ENCODE measurements at regions not wholly inside any gene's neighbourhood (a gene's known extent, or its start where the extent isn't known, plus 50 kb on each side); places are given as distances from the start of the nearest gene placed in this dataset.

DNA sequence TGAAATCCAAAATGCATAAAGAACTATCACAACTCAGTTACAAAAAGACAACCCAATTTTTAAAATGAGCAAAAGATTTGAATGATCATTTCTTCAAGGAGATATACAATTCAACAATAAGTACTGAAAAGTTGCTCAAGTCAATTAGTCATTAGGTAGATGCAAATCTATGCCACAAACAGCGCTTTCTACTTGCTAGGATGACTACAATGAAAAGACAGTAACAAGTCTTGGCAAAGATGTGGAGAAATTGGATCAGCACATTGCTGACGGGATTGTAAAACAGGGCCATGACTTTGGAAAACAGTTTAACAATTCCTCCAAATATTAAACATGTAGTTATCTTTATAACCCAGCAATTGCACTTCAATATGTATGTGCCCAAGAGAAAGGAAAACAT lies 166.3 kb upstream of the MC4R start:
- POLR2A ChIA-PET (ENCODE audit: unreplicated experiment), result no interaction called here

More for the DNA sequence above, 166.3 kb upstream of the MC4R start:
- no peak overlapping the region for H3K23ac ChIP-seq (ENCODE audit: low read depth, low read length)
- H3K4me1 ChIP-seq (ENCODE audit: control insufficient read depth, insufficient read depth, low read length), result no peaks in the 10 kb centered on the region
- DNase-seq (no peak), ATAC-seq (ENCODE audit: low read depth) (no peak)
- no peaks in the 10 kb centered on the region for H3K36me3 ChIP-seq (ENCODE audit: control insufficient read depth, insufficient read depth, low read length)
- no peak overlapping the region for H3K9ac ChIP-seq (ENCODE audit: low read depth, low read length)
- TF ChIP-seq NFE2L2 (IDR thresholded peaks at IDR 0.05; ENCODE audit: low read depth, low read length) (no peak), SMC3 (IDR thresholded peaks at IDR 0.05; ENCODE audit: low read depth, low read length) (no peak), USF2 (IDR thresholded peaks at IDR 0.05; ENCODE audit: low read depth, low read length) (no peak), MAZ (IDR thresholded peaks at IDR 0.05; ENCODE audit: borderline replicate concordance, low read depth, low read length) (no peak), RAD21 (IDR thresholded peaks at IDR 0.05; ENCODE audit: low read length) (no peak), RCOR1 (IDR thresholded peaks at IDR 0.05; ENCODE audit: insufficient replicate concordance, low read length) (no peak), CEBPB (IDR thresholded peaks at IDR 0.05; ENCODE audit: low read depth, low read length) (no peak), BHLHE40 (IDR thresholded peaks at IDR 0.05; ENCODE audit: low read depth, low read length) (no peak), CTCF (conservative IDR thresholded peaks at IDR 0.05; ENCODE audit: low read depth, low read length) (no peak), MXI1 (IDR thresholded peaks at IDR 0.05; ENCODE audit: borderline replicate concordance, low read depth, low read length) (no peak), POLR2A (IDR thresholded peaks at IDR 0.05; ENCODE audit: low read depth, low read length) (no peak)
- TF ChIP-seq, protein P1, sequence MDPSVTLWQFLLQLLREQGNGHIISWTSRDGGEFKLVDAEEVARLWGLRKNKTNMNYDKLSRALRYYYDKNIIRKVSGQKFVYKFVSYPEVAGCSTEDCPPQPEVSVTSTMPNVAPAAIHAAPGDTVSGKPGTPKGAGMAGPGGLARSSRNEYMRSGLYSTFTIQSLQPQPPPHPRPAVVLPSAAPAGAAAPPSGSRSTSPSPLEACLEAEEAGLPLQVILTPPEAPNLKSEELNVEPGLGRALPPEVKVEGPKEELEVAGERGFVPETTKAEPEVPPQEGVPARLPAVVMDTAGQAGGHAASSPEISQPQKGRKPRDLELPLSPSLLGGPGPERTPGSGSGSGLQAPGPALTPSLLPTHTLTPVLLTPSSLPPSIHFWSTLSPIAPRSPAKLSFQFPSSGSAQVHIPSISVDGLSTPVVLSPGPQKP (IDR thresholded peaks at IDR 0.05; ENCODE audit: borderline replicate concordance, low read depth, low read length), result no peak
- intact Hi-C loops (cut with micrococcal nuclease) (no loop called here), dilution Hi-C loops (cut with HindIII; ENCODE audit: low sequenced_read_pairs, unreplicated experiment) (no loop called here), in situ Hi-C loops (cut with MboI; ENCODE audit: low sequenced_read_pairs) (no loop called here)
- no peak overlapping the region for H2BK5ac ChIP-seq (ENCODE audit: low read depth, low read length, poor library complexity, severe bottlenecking)
- no peak overlapping the region for H2AK5ac ChIP-seq (ENCODE audit: low read depth, low read length)
- H3K4me2 ChIP-seq (ENCODE audit: low read depth, low read length), result no peak overlapping the region
- H3K27ac ChIP-seq (ENCODE audit: insufficient read depth, low read length), result no peak overlapping the region
- H3K4ac ChIP-seq (ENCODE audit: low read depth, low read length), result no peak overlapping the region
- H4K20me1 ChIP-seq (ENCODE audit: insufficient read depth, low read length), result no peaks in the 10 kb centered on the region
- no peak overlapping the region for H3K56ac ChIP-seq (ENCODE audit: extremely low read depth, insufficient read depth, low read length)
- no peak overlapping the region for H2AFZ ChIP-seq (replicated peaks; ENCODE audit: low read length, poor library complexity)
- no peak overlapping the region for H3K14ac ChIP-seq (replicated peaks; ENCODE audit: low read depth, low read length)
- no CpG with 5 or more reads among the region's 2 CpGs for WGBS, 2 experiments (ENCODE audit: extremely low coverage in 2 of 2, insufficient read length in 1 of 2)
- CTCF ChIA-PET, result no interaction called here
- no peak overlapping the region for H2BK120ac ChIP-seq (ENCODE audit: low read depth, low read length)
- BruUV-seq (replicated peaks), result no TSS peak
- no peaks in the 10 kb centered on the region for H3K79me1 ChIP-seq (ENCODE audit: low read depth in 1 of 2, low read length in 2 of 2)
- no peaks in the 10 kb centered on the region for H3K9me3 ChIP-seq (ENCODE audit: control insufficient read depth, insufficient read depth, low read length)
- H2BK15ac ChIP-seq (ENCODE audit: low read depth, low read length), result no peak overlapping the region
- H3K4me3 ChIP-seq (ENCODE audit: insufficient read depth, low read depth, low read length), result no peak overlapping the region
- no peak overlapping the region for H2AK9ac ChIP-seq (replicated peaks; ENCODE audit: low read depth, low read length, poor library complexity)
- no peaks in the 10 kb centered on the region for H3K9me1 ChIP-seq (ENCODE audit: insufficient read depth, low read length)
- H4K8ac ChIP-seq (ENCODE audit: low read depth in 2 of 2, low read length in 2 of 2), result no peak overlapping the region
- H3K18ac ChIP-seq (ENCODE audit: low read depth, low read length), result no peak overlapping the region
- H4K5ac ChIP-seq (ENCODE audit: low read depth, low read length), result no peak overlapping the region
- H3K27me3 ChIP-seq (ENCODE audit: control insufficient read depth, insufficient read depth, low read length), result no peaks in the 10 kb centered on the region
- H2BK20ac ChIP-seq (ENCODE audit: low read depth, low read length), result no peak overlapping the region
- H4K91ac ChIP-seq (ENCODE audit: insufficient read depth, low read depth, low read length), result no peak overlapping the region

All from IMR-90 (cell line).